HG02798 (cell line): ENCODE measurements at regions not wholly inside any gene's neighbourhood (a gene's known extent, or its start where the extent isn't known, plus 50 kb on each side); places are given as distances from the start of the nearest gene placed in this dataset.

Source experiments
- ATAC-seq: cut with Tn5 transposase; IDR thresholded peaks from one replicate; pipeline ENCODE4 v1.9.1; 2021; ENCODE audit warnings: mild to moderate bottlenecking; ENCODE audit not compliant: unreplicated experiment, poor library complexity

DNA sequence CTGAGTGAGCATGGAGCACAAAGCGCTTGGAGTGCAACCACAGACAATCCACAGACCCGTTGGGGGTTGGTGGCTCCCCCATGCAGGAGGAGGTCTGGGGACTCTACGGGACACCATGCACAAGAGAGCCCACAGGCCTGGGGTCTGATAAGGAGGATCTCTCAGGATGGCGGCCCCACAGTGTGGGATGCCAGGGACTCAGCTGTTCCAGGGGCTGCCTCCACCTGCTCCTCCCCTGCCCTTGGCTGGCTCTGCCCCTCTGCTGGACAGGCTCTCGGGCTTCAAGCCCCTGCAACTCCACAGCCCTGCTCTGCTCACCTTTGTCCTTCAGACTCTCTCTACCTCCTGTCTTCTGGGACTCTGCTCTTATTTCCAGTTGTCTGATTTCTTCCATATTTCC lies 184.5 kb upstream of the CHRNA7 start:
- ATAC-seq = no peak

DNA sequence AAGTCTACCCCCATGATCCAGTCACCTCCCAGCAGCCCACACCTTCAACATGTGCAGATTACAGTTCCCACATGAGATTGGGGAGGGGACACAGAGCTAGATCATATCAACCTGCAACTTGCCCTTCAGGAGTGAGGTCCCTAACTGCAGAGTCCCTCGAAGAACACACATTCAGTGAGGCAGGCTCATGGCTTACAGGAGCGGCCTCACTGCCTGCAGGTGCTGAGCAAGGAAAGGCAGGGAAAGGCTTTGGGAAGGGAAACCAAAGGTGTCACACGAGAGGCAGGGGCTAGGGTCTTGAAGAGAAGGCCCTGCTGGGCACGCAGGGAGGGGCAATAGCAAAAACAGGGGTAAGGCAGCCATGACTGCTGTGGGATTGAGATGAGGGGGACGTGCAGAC lies 182.4 kb upstream of the CHRNA7 start:
- ATAC-seq = no peak

DNA sequence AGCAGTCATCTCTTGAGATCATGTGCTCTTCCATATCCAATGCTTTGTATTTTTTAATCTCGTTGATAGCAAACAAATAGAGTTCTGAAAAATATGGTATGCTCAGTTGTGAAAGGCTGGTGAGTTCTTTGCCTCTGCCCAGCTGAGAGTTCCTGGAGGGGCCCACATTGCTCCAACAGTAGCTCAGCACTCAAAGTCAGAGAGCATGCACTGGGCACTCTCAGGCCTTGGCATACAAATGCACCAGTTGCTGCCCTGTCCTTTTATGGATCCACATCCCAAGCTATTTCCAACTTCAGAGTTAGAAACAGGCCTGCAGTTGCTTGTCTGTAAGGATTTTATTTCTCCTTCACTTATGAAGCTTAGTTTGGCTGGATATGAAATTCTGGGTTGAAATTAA lies 181.7 kb upstream of the CHRNA7 start:
- ATAC-seq = no peak

DNA sequence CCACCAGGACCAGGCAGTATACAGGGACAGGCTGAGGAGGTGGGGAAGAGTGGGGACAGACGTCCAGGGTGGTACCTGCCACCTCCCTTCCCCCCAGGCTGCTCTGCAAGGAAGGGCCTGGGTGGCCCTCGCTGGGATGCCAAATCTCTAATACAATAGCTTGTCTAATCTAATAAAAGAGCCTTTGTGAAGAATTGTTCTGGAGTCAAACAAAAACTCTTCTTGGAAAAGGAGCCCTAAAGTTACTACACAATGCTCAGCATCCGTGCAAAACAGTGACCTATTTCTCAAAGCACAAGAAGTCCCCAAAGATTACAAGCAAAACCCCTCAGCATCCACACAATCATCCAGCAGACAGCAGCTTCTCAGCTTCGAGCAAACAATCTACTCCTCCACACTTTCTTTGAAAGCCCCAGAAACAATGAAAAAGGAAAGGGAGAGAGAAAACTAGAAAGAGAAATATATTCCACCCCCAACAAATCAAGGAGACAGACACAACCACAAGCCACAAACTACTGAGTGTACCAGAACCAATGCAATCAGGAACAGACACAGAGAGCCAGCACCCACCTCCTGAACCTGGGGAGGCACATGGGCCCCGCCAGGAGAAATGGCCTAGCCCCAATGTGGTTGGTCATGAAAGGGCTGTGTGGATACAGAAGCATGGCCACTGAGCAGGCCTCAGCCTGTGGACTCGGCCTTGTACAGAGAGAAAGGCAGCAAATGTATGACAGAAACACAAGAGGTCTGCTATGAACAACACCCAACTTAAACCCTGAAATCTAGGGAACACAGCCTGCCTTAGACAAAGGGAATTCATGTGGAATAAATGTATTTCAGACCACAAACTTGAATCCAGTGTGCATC lies 177.1 kb upstream of the CHRNA7 start:
- ATAC-seq = no peak

DNA sequence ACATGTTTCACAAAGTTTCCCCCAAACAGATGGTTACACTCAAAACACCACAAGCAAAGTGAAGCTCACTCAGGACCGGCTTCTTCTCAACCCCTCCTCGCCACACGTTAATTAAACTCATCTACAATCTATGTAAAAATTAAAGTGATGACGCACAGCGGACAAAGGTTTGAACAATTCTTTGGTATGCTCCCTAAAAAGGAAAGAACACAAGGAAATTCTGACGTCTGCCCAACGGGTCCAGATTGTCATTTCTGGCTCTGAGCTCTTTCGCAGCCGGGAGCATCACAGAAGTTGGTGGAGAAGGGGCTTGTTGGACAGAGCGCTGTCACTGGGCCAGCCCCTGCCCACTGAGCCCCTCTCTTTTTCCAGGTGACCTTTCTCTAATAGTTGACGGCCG lies 173.7 kb upstream of the CHRNA7 start:
- ATAC-seq = no peak

- ATAC-seq = no peak
Observed at GRCh38 chr15:31857194-31857593, 173.1 kb upstream of the CHRNA7 start.

DNA sequence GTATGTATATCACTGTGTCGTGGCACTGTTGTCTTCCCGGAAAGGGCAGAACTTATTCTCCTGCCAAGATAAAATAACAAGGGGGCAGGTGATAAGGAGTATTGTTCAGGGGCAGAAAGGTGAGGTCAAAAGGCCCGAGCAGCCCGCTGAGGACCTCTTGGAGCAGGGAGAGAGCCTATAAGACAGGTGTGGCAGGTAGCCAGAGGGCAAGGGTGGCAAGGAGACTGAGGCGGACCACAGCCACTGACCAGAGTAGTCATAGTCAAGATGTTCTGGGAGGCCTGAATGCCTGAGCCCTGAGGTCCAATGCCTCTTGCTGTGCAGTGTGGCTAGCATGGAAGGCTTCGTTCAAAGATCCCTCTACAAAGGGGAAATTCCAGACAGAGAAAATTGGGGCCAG lies 172.3 kb upstream of the CHRNA7 start:
- no peak for ATAC-seq

DNA sequence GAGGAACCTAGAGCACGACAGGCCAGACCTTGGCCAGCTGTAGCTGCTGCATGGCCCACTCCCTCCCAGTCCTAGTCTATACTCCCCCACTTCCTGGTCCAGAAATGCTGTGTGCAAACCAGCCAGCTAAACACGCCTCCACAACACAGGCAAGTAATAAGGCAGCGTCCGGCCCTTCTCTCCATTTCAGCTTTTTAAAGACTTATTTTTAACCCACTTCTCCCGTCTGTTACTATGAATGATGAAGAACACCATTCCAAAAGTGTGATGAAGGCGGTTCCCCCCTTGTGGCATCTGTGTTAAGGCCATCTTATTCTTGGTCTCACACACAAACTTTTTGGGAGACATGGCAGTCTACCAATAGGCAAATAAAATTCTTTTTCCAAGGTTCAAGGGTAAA lies 164.1 kb upstream of the CHRNA7 start:
- ATAC-seq = no peak

DNA sequence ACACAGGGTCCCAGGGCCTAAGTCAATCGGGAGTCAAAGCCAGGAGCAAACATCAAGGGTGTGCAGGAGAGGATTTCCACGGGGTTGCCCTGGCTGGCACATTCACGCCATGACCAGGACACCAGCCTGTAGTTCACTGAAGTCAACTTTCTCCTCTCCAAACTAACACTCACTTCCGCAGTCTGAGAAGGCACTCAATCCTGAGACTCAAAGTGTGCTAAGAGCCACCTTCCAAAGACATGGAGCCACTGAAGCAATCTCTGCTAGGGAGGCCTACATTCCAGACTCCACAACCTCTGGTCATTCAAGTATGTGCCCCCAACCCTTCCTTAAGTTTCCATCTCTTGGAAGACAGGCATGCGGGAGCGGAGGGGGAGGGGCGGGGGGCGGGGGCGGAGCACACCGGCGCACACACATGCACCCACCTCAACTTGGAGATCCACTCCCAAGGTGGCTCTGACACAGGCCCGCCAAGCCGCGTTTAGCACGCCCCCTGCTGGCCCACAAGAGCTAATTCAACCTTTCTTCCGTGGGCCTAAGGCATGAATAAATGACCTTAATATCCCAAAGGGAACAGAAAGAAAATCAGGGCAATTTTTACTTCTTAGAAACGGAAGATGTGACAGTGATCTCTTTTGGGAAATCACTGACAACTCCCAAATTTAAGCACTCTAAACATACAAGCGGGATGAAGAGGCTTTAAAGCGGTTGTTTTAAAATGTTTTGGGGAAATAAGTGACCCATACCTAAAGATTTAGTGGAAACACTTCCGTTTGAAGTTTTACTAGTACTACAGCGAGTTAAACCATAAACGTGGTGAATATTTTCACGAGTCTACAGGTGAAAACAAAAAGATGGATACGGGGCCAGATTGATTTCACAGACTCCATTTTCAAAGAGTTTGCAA lies 162.5 kb upstream of the CHRNA7 start:
- ATAC-seq = no peak

GRCh38 chr15:31869686-31870307 lies 160.5 kb upstream of the CHRNA7 start:
- ATAC-seq = no peak

- peak; percentile 97 for ATAC-seq
Observed at GRCh38 chr15:31870328-31871165, 159.8 kb upstream of the CHRNA7 start, which contains the start of gene OTUD7A. TSS of gene OTUD7A (minus strand) at chr15:31870673.

- ATAC-seq = no peak
Observed at GRCh38 chr15:31871166-31871886, 159.0 kb upstream of the CHRNA7 start.

- no peak for ATAC-seq
Observed at GRCh38 chr15:31871887-31872281, 158.4 kb upstream of the CHRNA7 start.

DNA sequence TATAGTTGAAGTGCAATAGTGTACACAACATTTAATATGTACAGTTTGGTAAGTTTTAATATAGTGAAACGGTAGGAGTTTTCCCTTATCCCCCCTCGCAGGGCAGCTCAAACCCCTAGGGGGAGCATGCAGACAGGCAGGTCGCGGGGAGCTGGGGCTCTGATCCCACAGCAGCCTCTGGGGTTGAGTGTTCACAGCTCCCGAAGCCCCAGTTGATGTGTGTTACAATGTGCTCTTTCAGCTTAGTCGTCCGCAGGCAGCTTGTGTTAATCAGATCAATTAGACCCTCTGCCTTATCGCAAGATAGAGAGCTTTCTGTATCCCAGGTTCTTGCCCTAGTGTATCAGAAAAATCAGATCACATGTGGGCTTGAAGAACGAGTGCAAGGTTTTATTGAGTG lies 143.1 kb upstream of the CHRNA7 start:
- no peak for ATAC-seq

DNA sequence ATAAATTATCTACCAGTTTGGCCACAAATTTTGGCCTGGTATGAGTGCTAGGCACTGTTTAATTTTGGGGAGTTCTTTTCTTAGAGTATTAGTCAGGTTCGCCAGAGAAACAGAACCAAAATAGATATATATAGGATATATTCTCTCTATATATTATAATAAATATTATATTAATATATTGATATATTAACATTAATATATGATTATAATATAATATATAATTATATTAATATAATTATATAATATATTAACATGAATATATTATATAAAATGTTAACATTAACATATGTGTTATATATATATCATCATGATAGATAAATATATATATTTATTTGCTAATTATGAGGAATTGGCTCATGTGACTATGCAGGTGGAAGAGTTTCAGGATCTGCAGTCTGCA lies 137.8 kb upstream of the CHRNA7 start:
- ATAC-seq = no peak

- no peak for ATAC-seq
Observed at GRCh38 chr15:31893780-31894179, 136.5 kb upstream of the CHRNA7 start.

DNA sequence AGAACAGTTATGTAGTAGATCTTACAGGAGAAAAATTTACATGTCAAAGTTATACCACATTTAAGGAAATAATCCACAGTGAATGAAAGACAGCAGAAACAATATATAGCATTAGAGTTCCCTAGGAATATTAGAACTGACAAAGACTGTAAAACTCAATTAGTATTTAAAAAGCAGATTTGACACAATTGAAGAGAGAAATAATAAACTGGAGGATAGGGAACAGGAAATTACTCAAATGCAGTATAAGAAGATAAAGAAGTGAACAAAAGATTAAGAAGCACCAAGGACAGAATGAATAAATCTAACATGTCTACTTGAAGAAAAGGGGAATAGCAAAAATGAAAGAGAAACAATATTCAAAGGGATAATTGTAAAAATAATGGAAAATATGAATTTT lies 132.6 kb upstream of the CHRNA7 start:
- ATAC-seq = no peak

DNA sequence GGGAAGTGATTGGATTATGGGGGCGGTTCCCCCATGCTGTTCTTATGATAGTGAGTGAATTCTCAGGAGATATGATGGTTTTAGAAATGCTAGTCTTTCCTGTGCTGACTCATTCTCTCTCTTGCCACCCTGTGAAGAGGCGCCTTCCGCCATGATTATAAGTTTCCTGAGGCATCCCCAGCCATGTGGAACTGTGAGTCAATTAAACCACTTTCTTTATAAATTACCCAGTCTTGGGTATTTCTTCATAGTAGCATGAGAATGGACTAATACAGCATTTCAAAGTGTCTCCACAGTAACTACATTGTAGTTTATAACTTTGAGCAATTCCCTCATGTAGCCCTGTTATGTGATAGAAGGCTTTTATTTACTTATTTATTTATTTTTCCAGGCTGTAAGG lies 128.8 kb upstream of the CHRNA7 start:
- no peak for ATAC-seq

DNA sequence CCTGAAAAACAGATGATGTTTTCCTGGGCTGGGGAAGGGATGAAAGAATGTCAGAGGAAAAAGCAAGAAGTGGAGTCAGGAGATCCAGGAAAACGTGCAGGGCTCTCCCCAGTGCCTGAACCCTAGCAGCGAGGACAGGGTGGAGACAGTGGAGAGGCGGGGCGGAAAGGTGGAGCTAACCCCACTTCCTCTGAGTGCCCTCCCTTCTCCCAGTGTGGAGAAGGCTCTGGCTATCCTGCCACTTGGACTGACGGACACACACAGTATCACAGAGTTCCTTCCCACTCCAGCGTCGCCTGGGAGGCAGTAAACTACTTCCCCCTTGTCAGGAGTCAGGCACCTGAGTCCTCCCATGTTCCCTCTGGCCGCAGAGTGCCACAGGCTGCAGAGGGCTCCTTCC lies 125.3 kb upstream of the CHRNA7 start:
- no peak for ATAC-seq
